Breast epithelium (tissue), 4 donors: ENCODE measurements at regions not wholly inside any gene's neighbourhood (a gene's known extent, or its start where the extent isn't known, plus 50 kb on each side); places are given as distances from the start of the nearest gene placed in this dataset.

Source experiments
- DNase-seq, 2 donors: peaks; one replicate each; pipeline ENCODE4 v3.0.0-alpha.2; 2019; ENCODE audit warnings: low spot score in 2 of 2
- H3K27ac ChIP-seq, 2 donors: fragments of 200-600 bp; sonication (generic) in 1 of 2; one replicate each; pipeline ENCODE4 v1.5.1; 2016 to 2019; ENCODE audit warnings: mild to moderate bottlenecking in 1 of 2
- H3K27me3 ChIP-seq, 2 donors: fragments of 200-600 bp; sonication (generic) in 1 of 2; one replicate each; pipeline versions ENCODE4 v1.5.1 to v1.6.0; 2017 to 2019; ENCODE audit warnings: control low read depth in 1 of 2, mild to moderate bottlenecking in 1 of 2
- H3K36me3 ChIP-seq: fragments of 200-600 bp; one replicate; pipeline ENCODE4 v1.5.1; 2019
- H3K4me1 ChIP-seq, 2 donors: fragments of 200-600 bp; sonication (generic); one replicate each; pipeline ENCODE4 v1.5.1; 2016 to 2019; ENCODE audit warnings: control low read depth in 1 of 2
- H3K4me3 ChIP-seq, 3 donors: fragments of 200-600 bp; sonication (generic); 1 replicate in 2 of 3; 2 replicates in 1 of 3; pipeline ENCODE4 v1.5.1; 2016 to 2019; ENCODE audit warnings: mild to moderate bottlenecking in 3 of 3, moderate library complexity in 2 of 3
- H3K9me3 ChIP-seq, 2 donors: fragments of 200-600 bp; sonication (generic) in 1 of 2; one replicate each; pipeline ENCODE4 v1.5.1; 2016 to 2019; ENCODE audit warnings: control low read depth in 1 of 2
- POLR2A ChIP-seq: fragments of 450-650 bp; IDR thresholded peaks from one replicate; pipeline ENCODE4 v1.6.1; 2016; ENCODE audit warnings: antibody characterized with exemption, mild to moderate bottlenecking, moderate library complexity
- POLR2AphosphoS5 ChIP-seq, 3 donors: sonication (generic); formaldehyde crosslinking; IDR thresholded peaks; one replicate each; pipeline ENCODE4 v1.6.1; 2017; ENCODE audit warnings: antibody characterized with exemption in 3 of 3
- intact Hi-C: fragments of 100-400 bp; cut with DNase I; formaldehyde crosslinking; loops from one replicate; pipeline ENCODE4 v1.15.1; 2023; ENCODE audit warnings: low total_unique reads
- TF ChIP-seq, protein P1 (sequence below), 3 donors: fragments of 450-650 bp; IDR thresholded peaks; one replicate each; pipeline ENCODE4 v1.5.1; 2016 to 2017; ENCODE audit warnings: antibody characterized with exemption in 3 of 3, mild to moderate bottlenecking in 3 of 3, moderate library complexity in 3 of 3

DNA sequence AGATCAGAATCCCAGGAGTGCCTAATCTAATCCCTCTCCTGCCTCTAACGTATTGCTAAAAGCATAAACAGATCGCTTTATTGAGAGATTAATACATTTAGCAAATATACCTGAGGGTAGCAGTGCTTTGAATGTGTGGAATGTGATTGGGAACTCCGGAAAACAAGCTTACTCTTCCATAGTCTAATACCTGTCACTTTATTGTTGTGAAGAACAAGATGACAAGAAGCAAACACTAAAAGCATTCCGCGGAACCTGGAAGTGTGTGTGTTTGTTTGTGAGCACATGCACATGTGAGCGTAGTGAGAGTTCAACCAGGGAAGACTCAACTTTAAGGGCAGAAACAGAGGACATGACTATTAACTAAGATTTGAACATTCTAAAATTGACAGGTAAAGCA, 265.0 kb upstream of the GJE1 start:
- no peaks in the 10 kb centered on the region for H3K36me3 ChIP-seq
- intact Hi-C loops, result no loop called here
- TF ChIP-seq POLR2A (no peak), POLR2AphosphoS5 (IDR thresholded peaks at IDR 0.05) (no peak)
- TF ChIP-seq, protein P1, sequence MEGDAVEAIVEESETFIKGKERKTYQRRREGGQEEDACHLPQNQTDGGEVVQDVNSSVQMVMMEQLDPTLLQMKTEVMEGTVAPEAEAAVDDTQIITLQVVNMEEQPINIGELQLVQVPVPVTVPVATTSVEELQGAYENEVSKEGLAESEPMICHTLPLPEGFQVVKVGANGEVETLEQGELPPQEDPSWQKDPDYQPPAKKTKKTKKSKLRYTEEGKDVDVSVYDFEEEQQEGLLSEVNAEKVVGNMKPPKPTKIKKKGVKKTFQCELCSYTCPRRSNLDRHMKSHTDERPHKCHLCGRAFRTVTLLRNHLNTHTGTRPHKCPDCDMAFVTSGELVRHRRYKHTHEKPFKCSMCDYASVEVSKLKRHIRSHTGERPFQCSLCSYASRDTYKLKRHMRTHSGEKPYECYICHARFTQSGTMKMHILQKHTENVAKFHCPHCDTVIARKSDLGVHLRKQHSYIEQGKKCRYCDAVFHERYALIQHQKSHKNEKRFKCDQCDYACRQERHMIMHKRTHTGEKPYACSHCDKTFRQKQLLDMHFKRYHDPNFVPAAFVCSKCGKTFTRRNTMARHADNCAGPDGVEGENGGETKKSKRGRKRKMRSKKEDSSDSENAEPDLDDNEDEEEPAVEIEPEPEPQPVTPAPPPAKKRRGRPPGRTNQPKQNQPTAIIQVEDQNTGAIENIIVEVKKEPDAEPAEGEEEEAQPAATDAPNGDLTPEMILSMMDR (IDR thresholded peaks at IDR 0.05), result no peak
- H3K4me3 ChIP-seq, result no peak overlapping the region
- DNase-seq, result no peak
- no peaks in the 10 kb centered on the region for H3K27me3 ChIP-seq
- H3K27ac ChIP-seq, result no peak overlapping the region
- H3K4me1 ChIP-seq, result no peaks in the 10 kb centered on the region
- H3K9me3 ChIP-seq, result no peaks in the 10 kb centered on the region

DNA sequence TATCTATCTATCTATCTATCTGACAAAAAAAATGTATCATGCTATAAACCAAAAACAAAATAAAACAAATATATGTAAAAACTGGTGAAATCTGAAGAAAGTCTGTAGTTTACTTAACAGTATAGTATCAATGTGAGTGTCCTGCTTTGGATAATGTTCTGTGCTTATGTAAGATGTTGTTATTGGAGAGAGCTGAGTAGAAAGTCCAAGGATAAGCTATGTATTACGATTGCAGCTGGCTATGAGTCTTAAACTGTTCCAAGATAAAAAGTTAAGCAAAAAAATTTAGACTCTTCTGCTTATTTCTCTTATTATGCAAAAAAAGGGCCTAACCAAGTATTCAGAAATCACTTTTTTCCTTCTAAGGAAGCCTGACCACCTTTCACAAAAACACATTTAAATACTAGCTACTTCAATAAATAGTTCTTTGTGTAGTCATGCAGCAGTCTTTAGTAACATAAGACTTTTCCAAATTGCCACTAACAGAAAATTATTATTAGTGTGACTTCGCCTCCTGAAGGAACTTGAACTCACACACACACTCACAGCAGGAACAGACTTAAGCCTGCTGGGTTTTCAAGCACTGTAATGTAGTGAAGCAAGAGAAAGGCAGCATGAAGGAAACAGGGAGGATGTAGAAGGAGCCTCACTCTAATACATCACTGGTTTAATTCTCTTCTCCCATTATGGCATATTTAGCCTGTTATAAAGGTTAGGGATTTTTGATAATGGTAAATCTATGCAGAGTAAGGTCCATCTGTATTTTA, 265.8 kb upstream of the GJE1 start:
- Histone ChIP-seq H3K4me1 (no peaks in the 10 kb centered on the region), H3K27ac (no peak overlapping the region), H3K27me3 (no peaks in the 10 kb centered on the region), H3K9me3 (no peaks in the 10 kb centered on the region), H3K36me3 (no peaks in the 10 kb centered on the region), H3K4me3 (no peak overlapping the region)
- intact Hi-C loops, result no loop called here
- TF ChIP-seq POLR2A (no peak), POLR2AphosphoS5 (IDR thresholded peaks at IDR 0.05) (no peak)
- TF ChIP-seq, protein P1 (IDR thresholded peaks at IDR 0.05), result no peak
- no peak for DNase-seq

DNA sequence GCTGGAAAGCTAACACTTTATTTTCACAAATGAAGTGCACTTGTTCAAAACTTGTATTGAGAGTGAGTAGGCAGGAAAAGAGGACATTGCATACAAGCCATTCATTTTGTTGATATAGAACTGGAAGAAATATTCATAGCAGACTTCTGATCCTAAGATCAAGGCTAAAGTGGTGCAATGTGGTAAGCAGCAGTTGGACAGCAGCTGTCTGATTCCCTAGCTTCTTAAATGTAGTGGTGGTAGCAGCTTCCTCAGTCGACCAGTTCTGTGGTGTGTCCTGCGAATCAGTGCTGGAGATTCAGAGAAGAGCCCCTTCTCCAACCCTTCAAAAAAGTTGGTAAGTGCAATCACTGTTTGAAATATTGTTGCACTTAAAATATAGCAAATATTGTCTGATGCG, 281.7 kb upstream of the GJE1 start:
- Histone ChIP-seq H3K9me3 (no peaks in the 10 kb centered on the region), H3K4me1 (no peaks in the 10 kb centered on the region), H3K4me3 (no peak overlapping the region), H3K27me3 (no peaks in the 10 kb centered on the region), H3K27ac (no peak overlapping the region), H3K36me3 (no peaks in the 10 kb centered on the region)
- TF ChIP-seq, protein P1 (IDR thresholded peaks at IDR 0.05), result no peak
- TF ChIP-seq POLR2A, result no peak
- TF ChIP-seq POLR2AphosphoS5 (IDR thresholded peaks at IDR 0.05), result no peak
- intact Hi-C loops, result no loop called here
- DNase-seq, result no peak

DNA sequence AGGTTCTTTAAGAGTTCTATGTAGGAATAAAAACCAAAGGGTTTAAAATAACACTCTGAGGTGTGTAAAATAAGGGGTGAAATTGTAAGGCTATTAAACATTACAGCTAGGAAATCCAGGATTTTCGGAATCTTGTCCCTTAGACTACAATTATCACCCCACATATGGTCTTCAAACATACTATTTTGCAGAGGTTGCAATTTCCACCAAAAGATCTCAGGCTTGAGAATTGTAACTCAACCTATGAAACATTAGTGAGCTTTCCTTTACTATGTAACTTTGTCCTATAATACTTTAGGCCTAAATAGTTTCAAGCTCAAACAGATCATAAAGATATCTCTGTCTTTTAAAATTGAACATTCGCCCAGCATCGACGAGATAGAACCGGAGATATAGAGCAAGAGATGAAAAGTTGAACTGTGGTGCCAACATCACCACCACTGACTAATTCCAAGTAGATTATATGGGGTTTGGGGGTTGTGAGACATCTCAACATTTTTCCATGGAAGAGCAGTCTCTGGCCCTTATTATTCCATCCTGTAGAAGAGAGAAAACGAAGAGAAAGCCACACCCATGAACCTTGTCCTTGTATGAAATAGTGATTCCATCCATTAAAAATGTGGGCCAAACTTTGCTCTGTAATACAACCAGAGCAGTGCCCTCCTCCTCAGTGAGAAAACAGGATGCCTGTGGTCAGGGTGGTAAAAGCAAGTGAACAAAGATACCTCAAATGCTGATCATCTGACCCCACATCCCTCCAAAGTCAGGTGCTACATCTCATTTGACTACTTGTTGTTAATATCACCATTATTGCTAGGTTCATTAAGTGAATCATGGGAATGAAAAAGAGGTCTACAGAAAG, 284.5 kb upstream of the GJE1 start:
- Histone ChIP-seq H3K4me3 (no peak overlapping the region), H3K27me3 (no peaks in the 10 kb centered on the region), H3K36me3 (no peaks in the 10 kb centered on the region), H3K4me1 (no peaks in the 10 kb centered on the region), H3K27ac (no peak overlapping the region), H3K9me3 (no peaks in the 10 kb centered on the region)
- DNase-seq, result no peak
- TF ChIP-seq POLR2A (no peak), POLR2AphosphoS5 (IDR thresholded peaks at IDR 0.05) (no peak)
- TF ChIP-seq, protein P1 (IDR thresholded peaks at IDR 0.05), result no peak
- intact Hi-C loops, result no loop called here

DNA sequence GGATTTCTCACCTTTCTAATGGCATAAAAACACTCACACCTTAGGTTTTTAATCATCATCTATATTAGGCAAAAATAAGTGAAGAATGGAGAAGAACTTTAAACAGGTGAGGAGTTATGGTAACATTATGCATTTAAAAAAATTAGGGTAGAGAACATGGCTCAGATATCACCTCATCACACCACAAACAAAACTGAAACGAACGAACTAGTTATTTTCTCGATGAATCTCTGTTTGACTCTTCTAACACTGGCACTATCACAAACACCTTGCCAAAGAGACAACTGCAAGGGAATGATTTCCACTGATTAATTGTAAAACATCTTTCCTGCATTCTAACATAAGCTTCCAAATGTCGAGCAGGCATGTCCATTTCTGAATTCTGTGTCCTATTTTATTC, 286.1 kb upstream of the GJE1 start:
- H3K27ac ChIP-seq, result no peak overlapping the region
- intact Hi-C loops, result no loop called here
- no peaks in the 10 kb centered on the region for H3K9me3 ChIP-seq
- no peak for DNase-seq
- no peak overlapping the region for H3K4me3 ChIP-seq
- no peaks in the 10 kb centered on the region for H3K36me3 ChIP-seq
- no peaks in the 10 kb centered on the region for H3K4me1 ChIP-seq
- no peaks in the 10 kb centered on the region for H3K27me3 ChIP-seq
- TF ChIP-seq POLR2AphosphoS5 (IDR thresholded peaks at IDR 0.05) (no peak), POLR2A (no peak)
- TF ChIP-seq, protein P1 (IDR thresholded peaks at IDR 0.05), result no peak
